PFSK-1 (cell line): ENCODE measurements at regions not wholly inside any gene's neighbourhood (a gene's known extent, or its start where the extent isn't known, plus 50 kb on each side); places are given as distances from the start of the nearest gene placed in this dataset.

ENCODE experiments used
- FOXP2 ChIP-seq: optimal IDR thresholded peaks from 2 replicates; pipeline ENCODE3; 2011; ENCODE audit warnings: borderline replicate concordance, control low read depth, inconsistent platforms; ENCODE audit not compliant: insufficient read depth; ENCODE audit errors: extremely low read length, extremely low read depth
- POLR2AphosphoS5 ChIP-seq: IDR thresholded peaks from 2 replicates; pipeline ENCODE4 v1.6.1; 2012; ENCODE audit warnings: low read depth, mild to moderate bottlenecking, control low read depth, low read length, moderate library complexity
- SIN3A ChIP-seq: IDR thresholded peaks from 2 replicates; pipeline ENCODE4 v1.6.1; 2012; ENCODE audit warnings: mild to moderate bottlenecking, low read length, moderate library complexity, borderline replicate concordance; ENCODE audit not compliant: insufficient read depth
- TAF1 ChIP-seq: IDR thresholded peaks from 2 replicates; pipeline ENCODE4 v1.6.1; 2012; ENCODE audit warnings: low read length, control low read depth, borderline replicate concordance; ENCODE audit not compliant: insufficient read depth
- TF ChIP-seq, protein P1 (sequence below), 2 experiments: IDR thresholded peaks; 2 replicates each; pipeline versions ENCODE4 v1.6.1 to v1.8.0; 2011 to 2012; ENCODE audit warnings: low read depth in 2 of 2, low read length in 2 of 2, control low read depth in 1 of 2, inconsistent platforms in 1 of 2, mild to moderate bottlenecking in 1 of 2, moderate library complexity in 1 of 2; ENCODE audit not compliant: insufficient read depth in 1 of 2

DNA sequence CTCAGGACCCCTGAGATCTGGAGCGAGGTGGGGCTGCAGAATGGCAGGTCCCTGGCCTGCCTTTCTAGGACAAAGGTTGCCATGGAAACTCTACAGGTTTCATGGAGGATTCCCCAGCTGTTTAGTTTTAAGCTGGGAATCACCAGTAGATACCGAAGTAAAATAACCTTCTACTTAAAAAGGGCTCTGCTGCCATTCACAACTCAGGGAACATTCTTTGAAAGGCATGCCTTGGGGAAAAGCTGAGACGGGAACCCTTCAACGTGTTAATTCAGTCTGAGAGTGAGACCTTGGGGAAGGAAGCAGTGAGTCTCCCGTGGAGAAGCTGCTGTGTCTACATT is 493.3 kb downstream of the BRD1 start:
- TF ChIP-seq, protein P1, sequence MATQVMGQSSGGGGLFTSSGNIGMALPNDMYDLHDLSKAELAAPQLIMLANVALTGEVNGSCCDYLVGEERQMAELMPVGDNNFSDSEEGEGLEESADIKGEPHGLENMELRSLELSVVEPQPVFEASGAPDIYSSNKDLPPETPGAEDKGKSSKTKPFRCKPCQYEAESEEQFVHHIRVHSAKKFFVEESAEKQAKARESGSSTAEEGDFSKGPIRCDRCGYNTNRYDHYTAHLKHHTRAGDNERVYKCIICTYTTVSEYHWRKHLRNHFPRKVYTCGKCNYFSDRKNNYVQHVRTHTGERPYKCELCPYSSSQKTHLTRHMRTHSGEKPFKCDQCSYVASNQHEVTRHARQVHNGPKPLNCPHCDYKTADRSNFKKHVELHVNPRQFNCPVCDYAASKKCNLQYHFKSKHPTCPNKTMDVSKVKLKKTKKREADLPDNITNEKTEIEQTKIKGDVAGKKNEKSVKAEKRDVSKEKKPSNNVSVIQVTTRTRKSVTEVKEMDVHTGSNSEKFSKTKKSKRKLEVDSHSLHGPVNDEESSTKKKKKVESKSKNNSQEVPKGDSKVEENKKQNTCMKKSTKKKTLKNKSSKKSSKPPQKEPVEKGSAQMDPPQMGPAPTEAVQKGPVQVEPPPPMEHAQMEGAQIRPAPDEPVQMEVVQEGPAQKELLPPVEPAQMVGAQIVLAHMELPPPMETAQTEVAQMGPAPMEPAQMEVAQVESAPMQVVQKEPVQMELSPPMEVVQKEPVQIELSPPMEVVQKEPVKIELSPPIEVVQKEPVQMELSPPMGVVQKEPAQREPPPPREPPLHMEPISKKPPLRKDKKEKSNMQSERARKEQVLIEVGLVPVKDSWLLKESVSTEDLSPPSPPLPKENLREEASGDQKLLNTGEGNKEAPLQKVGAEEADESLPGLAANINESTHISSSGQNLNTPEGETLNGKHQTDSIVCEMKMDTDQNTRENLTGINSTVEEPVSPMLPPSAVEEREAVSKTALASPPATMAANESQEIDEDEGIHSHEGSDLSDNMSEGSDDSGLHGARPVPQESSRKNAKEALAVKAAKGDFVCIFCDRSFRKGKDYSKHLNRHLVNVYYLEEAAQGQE (IDR thresholded peaks at IDR 0.05; ENCODE audit: insufficient read depth in 1 of 2, low read depth in 2 of 2, low read length in 2 of 2), result no peak
- TF ChIP-seq FOXP2, result no peak
- TF ChIP-seq TAF1, result no peak
- TF ChIP-seq POLR2AphosphoS5, result no peak
- TF ChIP-seq SIN3A, result no peak

DNA sequence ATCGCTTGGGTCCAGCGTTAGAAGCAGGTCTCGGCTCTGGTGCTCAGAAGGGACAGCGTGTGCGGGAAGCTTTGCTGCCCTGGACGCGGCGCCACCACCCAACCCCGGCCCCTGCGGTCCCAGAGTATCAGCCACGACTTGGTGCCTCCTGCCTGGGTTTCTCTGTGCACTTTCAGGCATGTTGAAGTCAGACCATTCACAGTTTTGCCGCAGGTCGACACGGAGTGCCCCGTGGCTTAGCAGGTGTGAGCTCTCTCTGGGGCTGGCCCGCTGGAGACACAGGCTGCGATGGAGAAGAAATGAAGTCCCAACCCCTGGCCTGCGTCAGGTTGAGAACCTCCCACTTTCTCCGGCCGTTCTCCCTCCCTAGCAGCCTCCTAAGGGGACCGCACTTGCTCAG is 494.5 kb downstream of the BRD1 start:
- TF ChIP-seq POLR2AphosphoS5 (no peak), TAF1 (no peak), FOXP2 (no peak), SIN3A (no peak)
- TF ChIP-seq, protein P1 (IDR thresholded peaks at IDR 0.05; ENCODE audit: insufficient read depth in 1 of 2, low read depth in 2 of 2, low read length in 2 of 2), result no peak

DNA sequence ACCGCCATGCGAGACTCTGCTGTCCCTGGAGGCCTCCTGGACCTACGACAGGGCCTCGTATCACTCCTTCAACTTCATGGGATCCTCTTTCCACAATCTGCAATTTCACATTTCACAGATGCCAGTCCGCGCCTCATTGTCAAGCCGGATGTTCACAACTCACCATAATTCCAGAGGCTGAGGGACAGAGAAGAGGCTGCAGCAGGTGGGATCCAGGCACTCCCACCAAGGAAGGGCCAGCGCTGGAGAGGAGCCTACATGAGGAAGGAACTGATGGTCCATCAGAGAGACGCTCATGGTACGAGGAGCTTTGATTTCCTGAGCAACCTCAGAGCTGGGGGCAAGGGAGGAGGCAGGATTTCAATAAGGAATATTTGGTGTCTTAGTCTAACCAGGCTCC is 495.0 kb downstream of the BRD1 start:
- TF ChIP-seq TAF1, result no peak
- TF ChIP-seq, protein P1 (IDR thresholded peaks at IDR 0.05; ENCODE audit: insufficient read depth in 1 of 2, low read depth in 2 of 2, low read length in 2 of 2), result no peak

DNA sequence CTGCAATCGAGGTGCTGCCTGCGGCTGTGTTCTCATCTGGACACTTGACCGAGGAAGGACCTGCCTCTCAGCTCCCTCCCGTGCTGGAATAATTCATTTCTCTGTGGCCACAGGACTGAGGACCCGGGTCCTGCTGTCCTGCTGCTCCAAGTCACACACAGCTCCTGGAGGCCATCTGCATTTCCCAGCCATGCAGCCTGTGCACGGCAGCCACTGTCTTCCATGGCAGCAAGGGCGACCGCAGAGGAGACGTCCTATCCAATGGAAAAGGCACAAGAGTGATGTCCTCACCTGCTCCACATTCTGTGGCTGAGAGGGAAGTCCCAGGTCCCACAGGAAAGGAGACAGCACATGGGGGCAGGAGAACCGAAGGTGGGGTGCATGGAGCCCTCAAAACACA is 495.8 kb downstream of the BRD1 start:
- no peak for TF ChIP-seq TAF1
- TF ChIP-seq FOXP2, result no peak
- no peak for TF ChIP-seq SIN3A

DNA sequence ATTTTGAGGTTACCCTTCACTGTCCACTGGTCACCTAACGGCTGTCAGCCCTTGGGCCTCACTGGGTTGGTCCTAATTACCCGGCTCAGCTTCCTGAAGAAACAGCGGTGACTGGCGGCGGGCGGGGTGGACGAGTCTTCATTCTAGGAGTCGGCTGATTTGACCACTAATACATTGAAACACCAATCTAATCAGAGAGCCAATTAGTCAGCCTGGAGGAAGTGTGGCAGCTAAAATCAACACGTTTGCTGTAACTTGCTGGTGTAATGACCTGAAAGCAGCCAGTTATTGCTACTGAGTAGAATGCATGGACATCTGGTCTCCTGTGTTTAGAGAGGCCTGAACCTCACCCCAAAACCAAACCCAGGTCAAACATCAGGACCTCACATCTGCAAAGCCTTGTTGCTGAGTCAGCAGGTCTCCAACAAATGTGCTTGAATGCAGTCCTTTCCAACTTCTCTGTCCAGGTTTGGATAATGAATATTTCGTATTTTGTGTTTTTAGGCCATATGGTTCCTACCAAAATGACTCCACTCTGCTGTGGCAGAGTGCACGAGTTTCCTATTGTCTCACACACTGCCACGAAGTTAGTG is 496.4 kb downstream of the BRD1 start:
- no peak for TF ChIP-seq FOXP2
- no peak for TF ChIP-seq TAF1
- TF ChIP-seq, protein P1 (IDR thresholded peaks at IDR 0.05; ENCODE audit: insufficient read depth in 1 of 2, low read depth in 2 of 2, low read length in 2 of 2), result no peak
